Panc1 (cell line): ENCODE measurements at regions not wholly inside any gene's neighbourhood (a gene's known extent, or its start where the extent isn't known, plus 50 kb on each side); places are given as distances from the start of the nearest gene placed in this dataset.

ENCODE experiments used
- ATAC-seq: fragments of 200-7000 bp; cut with Tn5 transposase; 2 replicates; pipeline ENCODE4 v1.9.1; 2020; ENCODE audit warnings: mild to moderate bottlenecking, moderate library complexity
- BruUV-seq: library from RNA; stranded (reverse); fragments of 400-500 nt; replicated peaks from 2 replicates; lab custom pipeline; 2021; lab: Mats Ljungman, UMichigan
- CTCF ChIA-PET: fragments of 300-600 bp; sonication (Branson Sonifier 250); formaldehyde crosslinking; loops from one replicate; lab custom pipeline; 2022; ENCODE audit warnings: antibody characterized with exemption; lab: Charles Lee
- POLR2A ChIA-PET: fragments of 300-600 bp; sonication (Branson Sonifier 250); formaldehyde crosslinking; loops from one replicate; lab custom pipeline; 2022; ENCODE audit warnings: antibody characterized with exemption; lab: Charles Lee
- DNase-seq: peaks from one replicate; pipeline ENCODE4 v3.0.0-alpha.2; 2010; ENCODE audit warnings: low read depth, low spot score
- H3K27ac ChIP-seq: 2 replicates; pipeline ENCODE4 v1.5.1; 2011; ENCODE audit warnings: mild to moderate bottlenecking, low read length, inconsistent platforms
- H3K27me3 ChIP-seq: fragments of 200-500 bp; sonication (Bioruptor generic); 2 replicates; pipeline ENCODE4 v1.6.0; 2014; ENCODE audit warnings: low read length, inconsistent platforms; ENCODE audit not compliant: control insufficient read depth, insufficient read depth
- H3K36me3 ChIP-seq: fragments of 200-500 bp; sonication (Bioruptor generic); 2 replicates; pipeline ENCODE4 v1.5.1; 2014; ENCODE audit warnings: inconsistent platforms, mild to moderate bottlenecking, low read length, moderate library complexity; ENCODE audit not compliant: control insufficient read depth, insufficient read depth
- H3K4me1 ChIP-seq: 2 replicates; pipeline ENCODE4 v1.5.1; 2011; ENCODE audit warnings: inconsistent platforms, mild to moderate bottlenecking, low read length, moderate library complexity; ENCODE audit not compliant: control insufficient read depth, insufficient read depth
- H3K4me3 ChIP-seq, 2 experiments: 2 replicates each; pipeline ENCODE4 v1.5.1; 2011 to 2012; ENCODE audit warnings: low read depth in 2 of 2, low read length in 2 of 2, mild to moderate bottlenecking in 2 of 2, inconsistent platforms in 1 of 2, moderate library complexity in 1 of 2
- H3K9me3 ChIP-seq: fragments of 200-500 bp; sonication (Bioruptor generic); 2 replicates; pipeline ENCODE4 v1.5.1; 2014; ENCODE audit warnings: low read depth, mild to moderate bottlenecking, inconsistent platforms, low read length, moderate library complexity; ENCODE audit not compliant: control insufficient read depth, insufficient read depth
- POLR2AphosphoS5 ChIP-seq: IDR thresholded peaks from 2 replicates; pipeline ENCODE4 v1.6.1; 2012; ENCODE audit warnings: mild to moderate bottlenecking, low read depth, low read length, moderate library complexity
- SIN3A ChIP-seq: IDR thresholded peaks from 2 replicates; pipeline ENCODE4 v1.6.1; 2012; ENCODE audit warnings: low read depth, mild to moderate bottlenecking, low read length, moderate library complexity, borderline replicate concordance; ENCODE audit not compliant: insufficient read depth
- TCF7L2 ChIP-seq: IDR thresholded peaks from 2 replicates; pipeline ENCODE4 v1.6.1; 2011; ENCODE audit warnings: mild to moderate bottlenecking, low read depth, low read length, inconsistent platforms
- in situ Hi-C: cut with HindIII; loops from 2 replicates; pipeline ENCODE4 v1.10.0; 2016; ENCODE audit warnings: low sequenced_read_pairs, low pct_unique_long_range_greater_than_20kb
- intact Hi-C: fragments of 100-400 bp; cut with micrococcal nuclease; formaldehyde crosslinking; loops from one replicate; pipeline ENCODE4 v1.10.0; 2022; ENCODE audit not compliant: unreplicated experiment
- TF ChIP-seq, protein P1 (sequence below): fragments of 450-650 bp; IDR thresholded peaks from 2 replicates; pipeline ENCODE4 v1.5.1; 2017; ENCODE audit warnings: mild to moderate bottlenecking
- TF ChIP-seq, protein P2 (sequence below), 2 experiments: IDR thresholded peaks; 2 replicates each; pipeline ENCODE4 v1.6.1; 2011 to 2012; ENCODE audit warnings: low read depth in 2 of 2, control low read depth in 1 of 2, low read length in 1 of 2, mild to moderate bottlenecking in 1 of 2, moderate library complexity in 1 of 2; ENCODE audit not compliant: insufficient read depth in 1 of 2

DNA sequence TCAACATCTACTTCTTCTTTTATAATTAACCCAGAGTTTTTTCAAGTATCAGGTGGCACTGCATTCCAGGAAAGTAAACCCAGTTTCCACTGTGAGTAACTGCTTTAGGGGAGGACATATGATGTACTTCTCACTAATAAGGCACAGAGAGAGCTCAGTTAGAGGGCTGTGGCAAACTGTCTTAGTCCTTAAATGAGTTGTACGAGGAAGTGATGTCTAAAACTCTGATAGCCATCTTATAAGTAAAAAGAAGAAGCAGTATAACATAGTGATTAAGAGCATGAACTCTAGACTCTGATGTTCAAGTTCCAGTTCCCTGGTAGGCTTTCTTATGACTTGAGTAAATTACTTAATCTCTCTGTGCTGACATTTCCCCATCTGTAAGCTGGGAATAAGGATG is 58.7 kb upstream of the PTGS2 start:
- H3K4me3 ChIP-seq: no peak overlapping the region
- in situ Hi-C loops (no loop called here), intact Hi-C loops (no loop called here)
- ChIA-PET CTCF (no interaction called here), POLR2A (no interaction called here)
- H3K27ac ChIP-seq: no peak overlapping the region
- no peaks in the 10 kb centered on the region for H3K27me3 ChIP-seq
- no peaks in the 10 kb centered on the region for H3K36me3 ChIP-seq
- TF ChIP-seq, protein P1, sequence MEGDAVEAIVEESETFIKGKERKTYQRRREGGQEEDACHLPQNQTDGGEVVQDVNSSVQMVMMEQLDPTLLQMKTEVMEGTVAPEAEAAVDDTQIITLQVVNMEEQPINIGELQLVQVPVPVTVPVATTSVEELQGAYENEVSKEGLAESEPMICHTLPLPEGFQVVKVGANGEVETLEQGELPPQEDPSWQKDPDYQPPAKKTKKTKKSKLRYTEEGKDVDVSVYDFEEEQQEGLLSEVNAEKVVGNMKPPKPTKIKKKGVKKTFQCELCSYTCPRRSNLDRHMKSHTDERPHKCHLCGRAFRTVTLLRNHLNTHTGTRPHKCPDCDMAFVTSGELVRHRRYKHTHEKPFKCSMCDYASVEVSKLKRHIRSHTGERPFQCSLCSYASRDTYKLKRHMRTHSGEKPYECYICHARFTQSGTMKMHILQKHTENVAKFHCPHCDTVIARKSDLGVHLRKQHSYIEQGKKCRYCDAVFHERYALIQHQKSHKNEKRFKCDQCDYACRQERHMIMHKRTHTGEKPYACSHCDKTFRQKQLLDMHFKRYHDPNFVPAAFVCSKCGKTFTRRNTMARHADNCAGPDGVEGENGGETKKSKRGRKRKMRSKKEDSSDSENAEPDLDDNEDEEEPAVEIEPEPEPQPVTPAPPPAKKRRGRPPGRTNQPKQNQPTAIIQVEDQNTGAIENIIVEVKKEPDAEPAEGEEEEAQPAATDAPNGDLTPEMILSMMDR: no peak
- DNase-seq (no peak), ATAC-seq (no peak)
- no peaks in the 10 kb centered on the region for H3K9me3 ChIP-seq
- BruUV-seq: no TSS peak
- H3K4me1 ChIP-seq: no peaks in the 10 kb centered on the region

DNA sequence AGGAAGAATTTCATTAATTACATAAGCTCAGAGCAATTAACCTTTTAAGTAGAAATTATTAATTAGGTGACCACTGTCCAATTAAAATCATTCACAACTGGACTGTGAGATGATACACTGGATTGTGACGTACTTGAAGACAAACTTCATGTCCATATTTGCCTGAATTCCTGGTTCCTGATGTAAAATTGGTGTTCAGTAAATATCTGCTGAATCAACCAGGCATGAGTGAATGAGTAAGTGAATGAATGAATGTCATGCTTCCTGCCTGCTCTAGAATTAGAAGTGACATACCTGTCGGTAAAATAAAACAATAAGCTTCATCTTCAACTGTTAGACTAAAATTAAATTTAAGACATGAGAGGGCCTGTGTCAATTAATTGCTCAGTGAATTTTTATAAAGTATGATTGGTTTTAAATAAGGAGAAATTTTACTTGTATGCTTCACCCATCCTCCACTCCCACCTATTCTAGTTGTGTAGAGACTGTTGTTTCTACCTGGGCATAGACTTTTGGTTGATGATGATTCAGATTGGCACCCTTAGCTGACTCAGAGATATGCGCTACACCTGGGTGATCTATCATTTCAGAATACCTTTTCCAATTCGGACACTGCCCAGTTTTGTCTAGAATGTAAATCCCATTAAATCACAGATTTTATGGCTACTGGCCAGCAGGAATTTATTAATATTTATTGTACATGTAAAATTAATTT is 56.9 kb upstream of the PTGS2 start:
- H3K4me3 ChIP-seq: no peak overlapping the region
- DNase-seq: no peak
- ChIA-PET POLR2A (no interaction called here), CTCF (no interaction called here)
- H3K4me1 ChIP-seq: no peaks in the 10 kb centered on the region
- in situ Hi-C loops (no loop called here), intact Hi-C loops (no loop called here)
- no peak for ATAC-seq
- H3K27me3 ChIP-seq: no peaks in the 10 kb centered on the region
- H3K27ac ChIP-seq: no peak overlapping the region
- no peaks in the 10 kb centered on the region for H3K36me3 ChIP-seq
- TF ChIP-seq, protein P2, sequence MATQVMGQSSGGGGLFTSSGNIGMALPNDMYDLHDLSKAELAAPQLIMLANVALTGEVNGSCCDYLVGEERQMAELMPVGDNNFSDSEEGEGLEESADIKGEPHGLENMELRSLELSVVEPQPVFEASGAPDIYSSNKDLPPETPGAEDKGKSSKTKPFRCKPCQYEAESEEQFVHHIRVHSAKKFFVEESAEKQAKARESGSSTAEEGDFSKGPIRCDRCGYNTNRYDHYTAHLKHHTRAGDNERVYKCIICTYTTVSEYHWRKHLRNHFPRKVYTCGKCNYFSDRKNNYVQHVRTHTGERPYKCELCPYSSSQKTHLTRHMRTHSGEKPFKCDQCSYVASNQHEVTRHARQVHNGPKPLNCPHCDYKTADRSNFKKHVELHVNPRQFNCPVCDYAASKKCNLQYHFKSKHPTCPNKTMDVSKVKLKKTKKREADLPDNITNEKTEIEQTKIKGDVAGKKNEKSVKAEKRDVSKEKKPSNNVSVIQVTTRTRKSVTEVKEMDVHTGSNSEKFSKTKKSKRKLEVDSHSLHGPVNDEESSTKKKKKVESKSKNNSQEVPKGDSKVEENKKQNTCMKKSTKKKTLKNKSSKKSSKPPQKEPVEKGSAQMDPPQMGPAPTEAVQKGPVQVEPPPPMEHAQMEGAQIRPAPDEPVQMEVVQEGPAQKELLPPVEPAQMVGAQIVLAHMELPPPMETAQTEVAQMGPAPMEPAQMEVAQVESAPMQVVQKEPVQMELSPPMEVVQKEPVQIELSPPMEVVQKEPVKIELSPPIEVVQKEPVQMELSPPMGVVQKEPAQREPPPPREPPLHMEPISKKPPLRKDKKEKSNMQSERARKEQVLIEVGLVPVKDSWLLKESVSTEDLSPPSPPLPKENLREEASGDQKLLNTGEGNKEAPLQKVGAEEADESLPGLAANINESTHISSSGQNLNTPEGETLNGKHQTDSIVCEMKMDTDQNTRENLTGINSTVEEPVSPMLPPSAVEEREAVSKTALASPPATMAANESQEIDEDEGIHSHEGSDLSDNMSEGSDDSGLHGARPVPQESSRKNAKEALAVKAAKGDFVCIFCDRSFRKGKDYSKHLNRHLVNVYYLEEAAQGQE (IDR thresholded peaks at IDR 0.05; ENCODE audit: insufficient read depth in 1 of 2, low read depth in 2 of 2, low read length in 1 of 2): no peak
- TF ChIP-seq TCF7L2 (no peak), SIN3A (no peak), POLR2AphosphoS5 (no peak)
- TF ChIP-seq, protein P1: no peak
- H3K9me3 ChIP-seq: no peaks in the 10 kb centered on the region
- no TSS peak for BruUV-seq
